Heart right ventricle (tissue), 16 donors: ENCODE measurements at regions not wholly inside any gene's neighbourhood (a gene's known extent, or its start where the extent isn't known, plus 50 kb on each side); places are given as distances from the start of the nearest gene placed in this dataset.

Experiments
- ATAC-seq, 8 donors: fragments of 200-7000 bp; cut with Tn5 transposase; one replicate each; pipeline ENCODE4 v1.9.1; 2020; ENCODE audit warnings: mild to moderate bottlenecking in 8 of 8, moderate library complexity in 8 of 8, moderate number of reproducible peaks in 1 of 8
- DNase-seq, 2 donors: peaks; one replicate each; pipeline ENCODE4 v3.0.0-alpha.2; 2020
- H3K27ac ChIP-seq, 10 donors: fragments of 200-600 bp; sonication (generic) in 2 of 10; one replicate each; pipeline versions ENCODE4 v1.5.0 to v1.8.0; 2020 to 2022; ENCODE audit warnings: mild to moderate bottlenecking in 3 of 10
- H3K27me3 ChIP-seq, 7 donors: fragments of 200-600 bp; one replicate each; pipeline ENCODE4 v1.8.0; 2021 to 2022; ENCODE audit warnings: mild to moderate bottlenecking in 2 of 7
- H3K36me3 ChIP-seq, 9 donors: fragments of 200-600 bp; sonication (generic) in 1 of 9; one replicate each; pipeline versions ENCODE4 v1.5.0 to v1.8.0; 2020 to 2022; ENCODE audit warnings: mild to moderate bottlenecking in 2 of 9
- H3K4me1 ChIP-seq, 9 donors: fragments of 200-600 bp; sonication (generic) in 1 of 9; one replicate each; pipeline versions ENCODE4 v1.5.0 to v1.8.0; 2020 to 2022; ENCODE audit warnings: mild to moderate bottlenecking in 4 of 9
- H3K4me3 ChIP-seq, 10 donors: fragments of 200-600 bp; sonication (generic) in 2 of 10; one replicate each; pipeline versions ENCODE4 v1.5.0 to v1.8.0; 2020 to 2022; ENCODE audit warnings: mild to moderate bottlenecking in 7 of 10, moderate library complexity in 2 of 10
- H3K9me3 ChIP-seq, 11 donors: fragments of 200-600 bp in 10 of 11; sonication (generic) in 2 of 11; one replicate each; pipeline versions ENCODE4 v1.5.0 to v1.8.0; 2013 to 2022; ENCODE audit warnings: mild to moderate bottlenecking in 2 of 11, control low read depth in 1 of 11, moderate library complexity in 1 of 11
- CTCF ChIP-seq, 9 donors: fragments of 200-600 bp; sonication (generic) in 2 of 9; IDR thresholded peaks; one replicate each; pipeline versions ENCODE4 v1.5.0 to v1.8.0; 2021 to 2022; ENCODE audit warnings: antibody characterized with exemption in 9 of 9, mild to moderate bottlenecking in 5 of 9, moderate library complexity in 1 of 9
- WGBS, 2 donors: extraction: QIAGEN DNeasy Blood & Tissue Kit; methylation state at CpG; one replicate each; pipeline ENCODE4 v1.1.7; 2013; ENCODE audit warnings: inconsistent platforms in 1 of 2; 5-methylcytosine and 5-hydroxymethylcytosine counted together
- intact Hi-C, 10 donors: fragments of 100-400 bp; cut with DNase I; formaldehyde crosslinking; loops; one replicate each; pipeline versions ENCODE4 v1.11.1 to v1.14.2; 2022
- donor health status: Arrhythmogenic right ventricular cardiomyopathy.
- donor health status: ischemic (EF 13 %, LVEDD 7.1; RV severe dilation, severe dysfunction).
- donor health status: healthy with polysubstance abuse.
- donor health status: DM: no; HTN: yes; CAD: no.
- donor health status: DM: no; HTN: no; CAD: no.
- donor health status: ischemic (EF 25% LVEDD 6.9; RV normal size, moderate dysfunction).
- donor health status: ischemic (EF 25% LVEDD 5.7; RV mildly dilated, moderate dysfunction).
- donor health status: healthy.
- donor health status: DM: yes; HTN: yes; CAD: no.
- donor health status: Ischemic cardiomyopathy.
- donor health status: ischemic (EF 35%, LVEDD 5.7; RV mildly dilated, moderate dysfunction).
- donor health status: nonischemic (EF 11% LVEDD 7.7; RV severe dilation, severe dysfunction).
- donor health status: DM: yes; HTN: yes; CAD: no.
- donor health status: PGD.
- donor health status: ischemic (EF 29% LVEDD 5.4; RV normal size, mild dysfunction).
- donor health status: nonischemic (EF 23%, LVEDD 6.1; RV moderate dilation, normal function).

- no peak for TF ChIP-seq CTCF (IDR thresholded peaks at IDR 0.05)
- intact Hi-C loops: no loop called here
- Histone ChIP-seq H3K4me1 (peaks cover 0 to 26% (median 12%) of the 10 kb centered on the region in 9 donors), H3K27ac (no peak overlapping the region), H3K27me3 (peaks cover 0 to 6% (median 0%) of the 10 kb centered on the region in 7 donors), H3K36me3 (no peaks in the 10 kb centered on the region), H3K9me3 (no peaks in the 10 kb centered on the region), H3K4me3 (no peak overlapping the region)
- ATAC-seq (no peak), DNase-seq (no peak)
- 95 to 96% methylated on average over 10 of the region's 10 CpGs for WGBS, 2 donors
These were observed 51.2 kb upstream of the TNS3 start for GRCh38 chr7:47633134-47633533.
